Endothelial cell of umbilical vein (primary cell): ENCODE measurements at regions not wholly inside any gene's neighbourhood (a gene's known extent, or its start where the extent isn't known, plus 50 kb on each side); places are given as distances from the start of the nearest gene placed in this dataset.

Experiments
- BruUV-seq: library from RNA; stranded (reverse); fragments of 400-500 nt; replicated peaks from 2 replicates; lab custom pipeline; 2021; lab: Mats Ljungman, UMichigan
- CTCF ChIA-PET: fragments of 300-600, 350-600 bp; sonication (Branson Sonifier 250); formaldehyde crosslinking; loops from one replicate; lab custom pipeline; 2021; ENCODE audit warnings: antibody characterized with exemption, inconsistent platforms; lab: Charles Lee
- POLR2A ChIA-PET: fragments of 300-600, 350-600 bp; sonication (Branson Sonifier 250); formaldehyde crosslinking; loops from one replicate; lab custom pipeline; 2021; ENCODE audit warnings: antibody characterized with exemption, inconsistent platforms; lab: Charles Lee
- DNase-seq: peaks from one replicate; pipeline ENCODE4 v3.0.0-alpha.2; 2011; ENCODE audit warnings: low read depth, low spot score
- FAIRE-seq: peaks from 2 replicates; lab custom pipeline; 2011; peaks lifted over from hg19 to GRCh38; lab: Jason Lieb, UNC
- H2AFZ ChIP-seq: 2 replicates; pipeline ENCODE4 v1.6.0; 2012; ENCODE audit warnings: low read depth, low read length, control low read depth, inconsistent platforms
- H3K27ac ChIP-seq: 2 replicates; pipeline ENCODE4 v1.5.1; 2011; ENCODE audit warnings: low read depth, mild to moderate bottlenecking, control low read depth, low read length, moderate library complexity; ENCODE audit not compliant: insufficient read depth
- H3K27me3 ChIP-seq, 2 experiments: 2 replicates each; pipeline versions ENCODE4 v1.6.0 to v1.6.1; 2011; ENCODE audit warnings: low read length in 2 of 2, mixed read lengths in 1 of 2; ENCODE audit not compliant: control insufficient read depth in 2 of 2, insufficient read depth in 2 of 2
- H3K36me3 ChIP-seq, 2 experiments: 2 replicates in 1 of 2; 3 replicates in 1 of 2; pipeline ENCODE4 v1.5.1; 2011; ENCODE audit warnings: low read length in 2 of 2, mild to moderate bottlenecking in 1 of 2, moderate library complexity in 1 of 2; ENCODE audit not compliant: control insufficient read depth in 2 of 2, insufficient read depth in 2 of 2; ENCODE audit errors: extremely low read depth in 1 of 2
- H3K4me1 ChIP-seq: 3 replicates; pipeline ENCODE4 v1.5.1; 2011; ENCODE audit warnings: mild to moderate bottlenecking, low read length; ENCODE audit not compliant: control insufficient read depth, insufficient read depth; ENCODE audit errors: extremely low read depth
- H3K4me2 ChIP-seq: 2 replicates; pipeline ENCODE4 v1.6.1; 2011; ENCODE audit warnings: low read length, control low read depth, mixed read lengths; ENCODE audit not compliant: insufficient read depth
- H3K4me3 ChIP-seq, 3 experiments: fragments of 200-600 bp in 1 of 3; sonication (generic), shearing (Covaris generic) in 1 of 3; replicated peaks in 1 of 3; 2 replicates each; pipeline ENCODE4 v1.5.1; 2011 to 2016; ENCODE audit warnings: control low read depth in 3 of 3, low read length in 3 of 3, mild to moderate bottlenecking in 2 of 3, inconsistent platforms in 1 of 3, low read depth in 1 of 3, moderate library complexity in 1 of 3; ENCODE audit not compliant: insufficient read depth in 1 of 3
- H3K79me2 ChIP-seq: 2 replicates; pipeline ENCODE4 v1.6.0; 2012; ENCODE audit warnings: low read length, inconsistent platforms; ENCODE audit not compliant: control insufficient read depth, insufficient read depth
- H3K9ac ChIP-seq: replicated peaks from 2 replicates; pipeline ENCODE3; 2011; ENCODE audit warnings: low read length, control low read depth; ENCODE audit not compliant: insufficient read depth; ENCODE audit errors: extremely low read depth
- H3K9me1 ChIP-seq: replicated peaks from 3 replicates; pipeline ENCODE4 v1.6.0; 2011; ENCODE audit warnings: mild to moderate bottlenecking, low read length; ENCODE audit not compliant: control insufficient read depth, insufficient read depth; ENCODE audit errors: extremely low read depth
- H3K9me3 ChIP-seq: replicated peaks from 2 replicates; pipeline ENCODE4 v1.5.1; 2012; ENCODE audit warnings: low read length, inconsistent platforms; ENCODE audit not compliant: control insufficient read depth, insufficient read depth
- H4K20me1 ChIP-seq: replicated peaks from 2 replicates; pipeline ENCODE3; 2011; ENCODE audit warnings: mild to moderate bottlenecking, low read length; ENCODE audit not compliant: control insufficient read depth, insufficient read depth; ENCODE audit errors: extremely low read depth
- CTCF ChIP-seq, 2 donors: IDR thresholded peaks; 1 replicate in 1 of 2; 2 replicates in 1 of 2; pipeline ENCODE4 v1.5.1; 2011; ENCODE audit warnings: low read length in 2 of 2, mild to moderate bottlenecking in 2 of 2, moderate library complexity in 2 of 2, control low read depth in 1 of 2, inconsistent platforms in 1 of 2, low read depth in 1 of 2; ENCODE audit not compliant: insufficient read depth in 1 of 2; ENCODE audit errors: extremely low read depth in 1 of 2
- EZH2 ChIP-seq: IDR thresholded peaks from 2 replicates; pipeline ENCODE4 v1.6.1; 2012; ENCODE audit warnings: borderline replicate concordance, low read depth, mild to moderate bottlenecking, moderate library complexity, low read length, inconsistent platforms; ENCODE audit not compliant: severe bottlenecking
- FOS ChIP-seq: IDR thresholded peaks from 2 replicates; pipeline ENCODE4 v1.6.1; 2011; ENCODE audit warnings: mild to moderate bottlenecking, low read length, moderate library complexity, borderline replicate concordance; ENCODE audit not compliant: insufficient read depth
- GATA2 ChIP-seq: IDR thresholded peaks from 2 replicates; pipeline ENCODE4 v1.7.0; 2011; ENCODE audit warnings: low read depth, mild to moderate bottlenecking, moderate library complexity, mixed read lengths, low read length; ENCODE audit not compliant: insufficient read length, insufficient read depth
- JUN ChIP-seq: IDR thresholded peaks from 2 replicates; pipeline ENCODE4 v1.6.1; 2011; ENCODE audit warnings: borderline replicate concordance, low read depth; ENCODE audit not compliant: insufficient read length, insufficient read depth
- MAX ChIP-seq: IDR thresholded peaks from 2 replicates; pipeline ENCODE4 v1.6.1; 2011; ENCODE audit not compliant: insufficient read depth, insufficient read length
- MYC ChIP-seq: IDR thresholded peaks from one replicate; pipeline ENCODE4 v1.6.1; 2011; ENCODE audit warnings: mild to moderate bottlenecking, low read depth, low read length
- POLR2A ChIP-seq: IDR thresholded peaks from 2 replicates; pipeline ENCODE4 v1.6.1; 2012; ENCODE audit warnings: low read depth, mild to moderate bottlenecking, control low read depth, low read length
- POLR2AphosphoS5 ChIP-seq: IDR thresholded peaks from 2 replicates; pipeline ENCODE4 v1.6.1; 2012; ENCODE audit warnings: low read depth, mild to moderate bottlenecking, control low read depth, low read length, moderate library complexity; ENCODE audit not compliant: insufficient read depth
- dilution Hi-C: fragments of 300-500 bp; cut with MboI; formaldehyde crosslinking; loops from one replicate; pipeline ENCODE4 v1.15.0; 2019; ENCODE audit warnings: low sequenced_read_pairs; ENCODE audit not compliant: extremely low pct_ligation_motif_present
- intact Hi-C: fragments of 100-400 bp; cut with micrococcal nuclease; formaldehyde crosslinking; loops from one replicate; pipeline ENCODE4 v1.10.0; 2022

GRCh38 chr5:18102733-18103132 is 468.5 kb downstream of the TAF11L14 start:
- dilution Hi-C loops: no loop called here
- Histone ChIP-seq H4K20me1 (no peaks in the 10 kb centered on the region), H3K36me3 (no peaks in the 10 kb centered on the region), H3K4me3 (no peak overlapping the region), H3K9ac (no peak overlapping the region), H3K9me3 (no peaks in the 10 kb centered on the region), H3K9me1 (no peaks in the 10 kb centered on the region), H3K27me3 (no peaks in the 10 kb centered on the region), H2AFZ (no peak overlapping the region), H3K27ac (no peak overlapping the region), H3K4me2 (no peak overlapping the region), H3K4me1 (no peaks in the 10 kb centered on the region), H3K79me2 (no peaks in the 10 kb centered on the region)
- no peak for FAIRE-seq
- intact Hi-C loops: no loop called here
- DNase-seq: no peak
- CTCF ChIA-PET: no interaction called here
- no TSS peak for BruUV-seq
- TF ChIP-seq CTCF (IDR thresholded peaks at IDR 0.05; ENCODE audit: extremely low read depth in 1 of 2, insufficient read depth in 1 of 2, low read depth in 1 of 2, low read length in 2 of 2) (no peak), MAX (no peak), GATA2 (no peak), POLR2AphosphoS5 (no peak), MYC (no peak), POLR2A (no peak), FOS (no peak), EZH2 (no peak), JUN (no peak)
- POLR2A ChIA-PET: no interaction called here
